Muscle of back (tissue), 3 donors: ENCODE measurements at regions not wholly inside any gene's neighbourhood (a gene's known extent, or its start where the extent isn't known, plus 50 kb on each side); places are given as distances from the start of the nearest gene placed in this dataset.

ENCODE experiments used
- DNase-seq, 3 donors: peaks; one replicate each; pipeline versions ENCODE4 v3.0.0 to v3.0.0-alpha.2; 2013

DNA sequence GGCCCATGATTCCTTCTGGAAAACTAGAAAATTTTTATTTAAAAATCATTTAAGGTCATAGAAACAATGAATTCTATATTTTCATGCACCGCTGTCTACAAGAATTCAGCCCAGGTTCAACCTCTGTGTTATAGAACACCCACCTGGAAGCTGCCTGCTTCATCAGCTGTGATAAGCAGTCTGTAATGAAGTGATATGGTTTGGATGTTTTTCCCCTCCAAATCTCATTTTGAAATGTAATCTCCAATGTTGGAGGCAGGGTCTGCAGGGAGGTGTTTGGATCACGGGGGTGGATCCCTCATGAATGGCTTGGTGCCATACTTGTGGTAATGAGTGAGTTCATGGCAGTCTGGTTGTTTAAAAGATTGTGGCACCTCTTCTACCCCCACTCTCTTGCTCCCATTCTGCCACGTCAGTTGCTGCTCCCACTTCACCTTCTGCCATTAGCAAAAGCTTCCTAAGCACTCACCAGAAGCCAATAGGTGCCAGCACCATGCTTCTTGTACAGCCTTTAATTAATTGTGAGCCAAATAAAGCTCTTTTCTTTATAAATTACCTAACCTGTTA is 55.6 kb downstream of the MRPL32 start:
- no peak for DNase-seq

- DNase-seq, result no peak
These were observed 58.8 kb downstream of the MRPL32 start for GRCh38 chr7:42991024-42991423.

- DNase-seq, result no peak
These were observed 59.9 kb downstream of the MRPL32 start for GRCh38 chr7:42991913-42992591.

DNA sequence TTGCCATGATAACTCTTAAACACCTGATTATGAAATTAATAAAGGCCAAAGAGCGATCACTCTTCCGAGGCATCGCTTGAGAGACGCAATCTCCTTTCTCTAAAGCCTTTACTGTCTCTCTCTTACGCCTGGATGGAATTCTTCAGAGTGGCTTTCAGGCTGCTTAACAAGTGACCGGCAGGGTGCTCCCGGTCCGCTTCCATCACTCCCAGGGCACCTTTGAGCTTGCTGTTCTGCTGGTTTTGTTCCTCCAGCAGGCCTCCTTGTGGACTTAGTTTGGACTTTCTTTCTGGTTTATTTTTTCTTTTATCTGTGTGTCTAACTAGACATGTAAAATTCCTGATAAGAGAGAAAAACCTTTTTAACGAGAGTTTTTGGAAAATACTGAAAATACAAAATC is 60.9 kb downstream of the MRPL32 start:
- DNase-seq, result no peak

- DNase-seq, result no peak
These were observed 61.9 kb downstream of the MRPL32 start for GRCh38 chr7:42994096-42994495.

DNA sequence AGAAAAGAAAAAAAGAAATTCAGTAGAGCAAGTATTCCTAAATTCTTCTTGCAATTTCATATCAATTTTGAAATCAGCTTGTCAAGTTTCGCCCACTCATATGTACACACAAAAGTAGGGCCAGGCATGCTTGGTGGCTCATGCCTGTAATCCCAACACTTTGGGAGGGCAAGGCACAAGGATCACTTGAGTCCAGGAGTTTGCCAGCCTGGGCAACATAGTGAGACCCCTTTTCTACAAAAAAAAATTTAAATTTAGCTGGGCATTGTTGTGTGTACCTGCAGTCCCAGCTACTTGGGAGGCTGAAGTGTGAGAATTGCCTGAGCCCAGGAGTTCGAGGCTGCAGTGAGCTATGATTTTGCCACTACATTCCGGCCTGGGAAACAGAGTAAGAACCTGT is 65.4 kb downstream of the MRPL32 start:
- DNase-seq, result no peak

DNA sequence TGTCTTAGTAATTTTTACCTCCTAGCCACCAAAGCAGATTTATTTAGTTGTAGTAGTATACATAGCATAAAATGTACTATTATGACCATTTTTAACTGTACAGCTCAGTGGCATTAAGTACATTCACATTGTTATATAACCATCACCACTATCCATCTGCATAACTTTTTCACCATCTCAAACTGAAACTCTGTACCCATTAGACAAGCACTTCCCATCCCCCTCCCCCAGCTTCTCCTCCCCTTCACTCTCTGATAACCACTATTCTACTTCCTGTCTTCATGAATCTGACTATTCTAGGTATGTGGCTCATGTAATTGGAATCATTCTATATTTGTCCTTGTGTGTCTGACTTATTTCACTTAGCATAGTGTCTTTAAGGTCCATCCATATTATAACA is 71.9 kb downstream of the MRPL32 start:
- peak in 1 of 3 donors; percentile 19 for DNase-seq

- no peak for DNase-seq
These were observed 73.8 kb downstream of the MRPL32 start for GRCh38 chr7:43006008-43006407.

DNA sequence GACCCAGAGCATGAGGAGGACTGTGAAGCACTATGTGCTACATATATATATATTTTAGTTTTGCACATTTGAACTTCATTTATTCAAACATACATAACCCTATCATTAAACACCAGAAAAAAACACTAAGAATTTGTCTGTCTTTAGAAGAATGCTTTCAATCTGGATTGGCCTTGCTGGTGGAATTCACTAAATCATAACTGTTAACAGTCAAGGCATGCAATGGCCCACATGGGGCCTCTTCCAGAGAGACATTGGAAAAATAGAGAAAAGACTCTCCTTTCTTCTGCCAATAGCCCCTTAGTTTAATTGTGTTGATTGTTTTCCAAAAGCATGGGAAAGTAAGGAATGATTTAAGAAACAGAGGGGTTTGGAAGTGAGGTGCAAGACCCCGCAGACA is 77.9 kb downstream of the MRPL32 start:
- DNase-seq, result peak in 2 of 3 donors; percentile 6 to 26

DNA sequence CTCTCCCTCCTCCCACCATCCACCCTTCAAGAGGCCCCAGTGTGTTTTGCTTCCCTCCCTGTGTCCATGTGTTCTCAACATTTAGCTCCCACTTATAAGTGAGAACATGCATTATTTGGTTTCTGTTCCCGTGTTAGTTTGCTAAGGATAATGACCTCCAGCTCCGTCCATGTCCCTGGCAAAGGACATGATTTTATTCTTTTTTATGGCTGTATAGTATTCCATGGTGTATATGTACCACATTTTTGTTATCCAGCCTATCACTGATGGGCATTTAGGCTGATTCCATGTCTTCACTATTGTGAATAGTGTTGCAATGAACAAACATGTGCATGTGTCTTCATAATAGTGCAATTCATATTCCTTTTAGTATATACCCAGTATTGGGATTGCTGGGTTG is 79.7 kb downstream of the MRPL32 start:
- no peak for DNase-seq

DNA sequence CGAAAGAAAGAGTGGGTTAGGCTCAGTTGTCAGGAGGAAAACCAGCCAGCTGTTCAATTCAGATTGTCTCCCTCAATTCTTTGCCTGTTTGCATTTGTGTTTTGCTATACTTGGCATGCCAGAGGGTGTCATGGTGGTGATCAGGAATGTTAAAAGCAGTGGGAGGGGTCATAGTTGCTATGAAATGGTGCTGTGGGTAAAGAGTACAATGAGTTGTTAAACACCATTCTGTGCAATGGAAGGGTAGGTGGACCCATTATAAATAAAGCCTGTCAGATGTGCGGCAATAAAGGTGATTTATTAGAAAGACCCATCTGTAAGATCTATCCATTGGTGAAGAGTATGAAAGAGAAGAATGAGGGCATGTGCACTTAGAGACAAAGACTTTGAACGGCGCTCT is 82.2 kb downstream of the MRPL32 start:
- no peak for DNase-seq

DNA sequence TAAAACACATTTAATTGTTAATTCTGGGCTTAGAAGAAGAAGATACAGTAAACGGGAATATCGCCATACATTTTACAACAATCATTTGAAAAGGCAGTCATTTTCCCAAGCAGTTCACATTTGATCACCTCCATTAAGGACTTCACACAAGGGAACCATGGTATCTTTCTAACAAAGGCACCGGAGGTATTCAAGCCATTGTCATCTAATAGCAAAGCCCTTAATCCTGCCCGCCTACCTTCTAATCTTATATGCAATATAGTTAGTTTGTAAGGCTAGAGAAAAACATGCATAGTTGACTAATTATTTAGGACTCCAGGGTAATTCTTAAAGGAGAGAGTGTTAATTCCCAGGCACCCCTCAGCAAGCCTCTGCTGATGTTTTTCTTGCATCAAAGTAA is 83.1 kb downstream of the MRPL32 start:
- DNase-seq, result no peak

DNA sequence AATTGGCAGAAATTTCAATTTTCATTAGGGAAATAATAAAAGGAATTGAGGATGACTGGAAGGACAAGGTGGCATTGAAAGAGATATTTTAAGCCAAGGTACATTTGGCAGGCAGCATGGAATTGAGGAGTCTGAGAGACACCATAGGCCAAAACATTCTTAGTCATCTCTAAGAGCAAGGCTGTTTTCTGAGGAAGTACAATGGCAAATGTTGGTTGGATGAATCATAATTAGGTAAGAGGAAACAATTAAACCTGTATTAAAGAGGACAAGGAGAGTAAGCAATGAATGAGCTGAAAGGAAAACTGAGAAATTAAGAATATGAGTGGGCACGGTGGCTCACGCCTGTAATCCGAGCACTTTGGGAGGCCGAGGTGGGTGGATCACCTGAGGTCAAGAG is 86.3 kb downstream of the MRPL32 start:
- DNase-seq, result no peak

GRCh38 chr7:43021431-43021830 is 89.3 kb downstream of the MRPL32 start:
- DNase-seq, result no peak

- no peak for DNase-seq
These were observed 89.8 kb downstream of the MRPL32 start for GRCh38 chr7:43022008-43022407.

GRCh38 chr7:43033369-43033768 is 79.1 kb upstream of the HECW1 start:
- DNase-seq, result no peak

DNA sequence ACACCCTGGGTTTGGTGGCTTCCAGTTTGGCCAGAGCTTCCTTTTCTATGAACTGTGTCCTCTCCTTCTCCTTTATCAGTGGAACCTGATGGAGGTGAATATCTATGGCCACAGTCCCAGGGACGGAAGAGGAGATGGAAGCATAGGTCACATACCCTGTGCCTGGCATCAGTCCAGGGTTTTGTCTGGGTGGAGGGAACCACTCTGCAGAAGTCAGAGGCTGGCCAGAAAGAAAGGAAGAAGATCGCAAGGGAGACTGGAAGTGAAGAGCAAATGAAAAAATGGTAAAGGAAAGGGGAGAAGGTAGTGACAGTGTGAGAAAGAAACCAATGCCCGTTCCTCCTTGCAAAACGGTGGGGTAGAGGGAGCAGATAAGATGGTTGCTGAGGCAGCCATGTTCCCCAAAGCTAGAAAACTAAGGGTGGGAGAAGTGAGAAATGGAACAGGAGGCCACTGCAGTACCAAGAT is 77.9 kb upstream of the HECW1 start:
- no peak for DNase-seq

GRCh38 chr7:43037531-43037930 is 74.9 kb upstream of the HECW1 start:
- DNase-seq, result no peak

- DNase-seq, result peak; percentile 2 to 88 (median 18)
These were observed 74.2 kb upstream of the HECW1 start for GRCh38 chr7:43038254-43038653.

- DNase-seq, result peak in 2 of 3 donors; percentile 19 to 51
These were observed 73.1 kb upstream of the HECW1 start for GRCh38 chr7:43039346-43039745.

GRCh38 chr7:43040461-43040860 is 72.0 kb upstream of the HECW1 start:
- no peak for DNase-seq

DNA sequence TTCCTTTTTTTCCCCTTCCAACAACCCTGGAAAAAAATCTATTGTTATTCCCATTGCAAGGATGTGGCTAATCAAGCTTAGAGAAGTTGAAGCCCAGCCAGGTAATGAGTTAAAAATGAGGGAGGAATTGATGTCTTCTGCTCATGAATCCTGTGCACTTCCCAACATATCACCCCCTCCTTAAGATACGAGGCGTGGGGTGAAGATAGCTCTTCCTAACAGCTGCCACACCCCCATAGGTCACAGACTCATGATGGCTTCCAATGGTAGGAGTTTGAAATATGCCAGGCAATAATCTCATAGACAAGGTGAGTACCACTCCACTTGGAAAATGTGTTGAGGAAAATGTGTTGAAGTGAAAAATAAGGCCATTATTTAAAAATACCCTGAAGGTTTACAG is 71.3 kb upstream of the HECW1 start:
- DNase-seq, result no peak

- DNase-seq, result no peak
These were observed 70.7 kb upstream of the HECW1 start for GRCh38 chr7:43041724-43042123.

DNA sequence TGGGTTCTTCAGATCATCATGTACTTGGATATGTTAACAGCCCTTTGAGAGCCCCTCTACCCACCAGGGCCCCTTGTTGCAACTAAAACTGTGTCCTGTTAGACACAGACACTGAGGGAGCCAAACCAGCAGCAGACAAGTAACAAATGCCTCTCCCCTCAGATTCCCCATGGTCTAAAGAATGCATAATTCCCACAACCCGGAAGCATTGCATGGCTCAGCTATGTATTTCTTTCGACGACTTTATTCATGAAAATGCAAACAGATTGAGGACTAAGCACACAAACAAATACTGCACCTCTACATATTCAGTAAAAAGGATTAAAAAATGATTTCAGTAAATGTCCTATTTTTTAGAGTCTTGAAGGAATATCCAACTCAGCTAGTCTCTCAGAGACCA is 70.1 kb upstream of the HECW1 start:
- peak in 1 of 3 donors; percentile 12 for DNase-seq
